Lower leg skin (tissue), 3 donors: ENCODE measurements at regions not wholly inside any gene's neighbourhood (a gene's known extent, or its start where the extent isn't known, plus 50 kb on each side); places are given as distances from the start of the nearest gene placed in this dataset.

Experiments
- POLR2A ChIP-seq, 2 donors: fragments of 450-650 bp; IDR thresholded peaks; one replicate each; pipeline ENCODE4 v1.6.1; 2016 to 2017; ENCODE audit warnings: antibody characterized with exemption in 2 of 2, mild to moderate bottlenecking in 1 of 2, moderate library complexity in 1 of 2
- TF ChIP-seq, protein P1 (sequence below), 3 donors: fragments of 450-650 bp; IDR thresholded peaks; one replicate each; pipeline ENCODE4 v1.5.1; 2016; ENCODE audit warnings: antibody characterized with exemption in 3 of 3, mild to moderate bottlenecking in 3 of 3, moderate library complexity in 2 of 3

- TF ChIP-seq POLR2A (IDR thresholded peaks at IDR 0.05), result no peak
- TF ChIP-seq, protein P1, sequence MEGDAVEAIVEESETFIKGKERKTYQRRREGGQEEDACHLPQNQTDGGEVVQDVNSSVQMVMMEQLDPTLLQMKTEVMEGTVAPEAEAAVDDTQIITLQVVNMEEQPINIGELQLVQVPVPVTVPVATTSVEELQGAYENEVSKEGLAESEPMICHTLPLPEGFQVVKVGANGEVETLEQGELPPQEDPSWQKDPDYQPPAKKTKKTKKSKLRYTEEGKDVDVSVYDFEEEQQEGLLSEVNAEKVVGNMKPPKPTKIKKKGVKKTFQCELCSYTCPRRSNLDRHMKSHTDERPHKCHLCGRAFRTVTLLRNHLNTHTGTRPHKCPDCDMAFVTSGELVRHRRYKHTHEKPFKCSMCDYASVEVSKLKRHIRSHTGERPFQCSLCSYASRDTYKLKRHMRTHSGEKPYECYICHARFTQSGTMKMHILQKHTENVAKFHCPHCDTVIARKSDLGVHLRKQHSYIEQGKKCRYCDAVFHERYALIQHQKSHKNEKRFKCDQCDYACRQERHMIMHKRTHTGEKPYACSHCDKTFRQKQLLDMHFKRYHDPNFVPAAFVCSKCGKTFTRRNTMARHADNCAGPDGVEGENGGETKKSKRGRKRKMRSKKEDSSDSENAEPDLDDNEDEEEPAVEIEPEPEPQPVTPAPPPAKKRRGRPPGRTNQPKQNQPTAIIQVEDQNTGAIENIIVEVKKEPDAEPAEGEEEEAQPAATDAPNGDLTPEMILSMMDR (IDR thresholded peaks at IDR 0.05), result no peak
Observed at GRCh38 chr13:56837161-56837560, 303.6 kb upstream of the PRR20A start.
